IMR-90 (cell line): ENCODE measurements at regions not wholly inside any gene's neighbourhood (a gene's known extent, or its start where the extent isn't known, plus 50 kb on each side); places are given as distances from the start of the nearest gene placed in this dataset.

ENCODE experiments used
- ATAC-seq: fragments of 200-7000 bp; cut with Tn5 transposase; 2 replicates; pipeline ENCODE4 v1.9.1; 2020; ENCODE audit warnings: low read depth, mild to moderate bottlenecking, moderate library complexity
- BruUV-seq: library from RNA; stranded (reverse); fragments of 400-500 nt; replicated peaks from 2 replicates; lab custom pipeline; 2021; lab: Mats Ljungman, UMichigan
- CTCF ChIA-PET: fragments of 300-600 bp; formaldehyde crosslinking; extraction: SDS; loops from one replicate; lab custom pipeline; 2021; ENCODE audit warnings: antibody characterized with exemption; lab: Yijun Ruan, JAX
- POLR2A ChIA-PET: fragments of 300-600 bp; sonication (Branson Sonifier 250); formaldehyde crosslinking; loops from one replicate; lab custom pipeline; 2022; ENCODE audit warnings: antibody characterized with exemption; ENCODE audit not compliant: unreplicated experiment; lab: Charles Lee
- DNase-seq: peaks from one replicate; pipeline ENCODE4 v3.0.0; 2013
- H2AFZ ChIP-seq: replicated peaks from 2 replicates; pipeline ENCODE3; 2013; ENCODE audit warnings: low read length, mild to moderate bottlenecking; ENCODE audit not compliant: poor library complexity
- H2AK5ac ChIP-seq: 2 replicates; pipeline ENCODE4 v1.6.1; 2013; ENCODE audit warnings: low read depth, low read length, inconsistent platforms
- H2AK9ac ChIP-seq: replicated peaks from 2 replicates; pipeline ENCODE3; 2013; ENCODE audit warnings: mild to moderate bottlenecking, low read depth, low read length, moderate library complexity; ENCODE audit not compliant: poor library complexity
- H2BK120ac ChIP-seq: 2 replicates; pipeline ENCODE4 v1.6.1; 2013; ENCODE audit warnings: low read depth, low read length, inconsistent platforms
- H2BK15ac ChIP-seq: 3 replicates; pipeline ENCODE4 v1.6.1; 2013; ENCODE audit warnings: low read depth, low read length, inconsistent platforms
- H2BK20ac ChIP-seq: 2 replicates; pipeline ENCODE4 v1.6.1; 2013; ENCODE audit warnings: low read depth, mild to moderate bottlenecking, inconsistent platforms, low read length, moderate library complexity
- H2BK5ac ChIP-seq: 2 replicates; pipeline ENCODE4 v1.6.1; 2013; ENCODE audit warnings: mild to moderate bottlenecking, low read depth, low read length, inconsistent platforms; ENCODE audit not compliant: poor library complexity, severe bottlenecking
- H3K14ac ChIP-seq: replicated peaks from 2 replicates; pipeline ENCODE4 v1.6.1; 2013; ENCODE audit warnings: low read depth, low read length, inconsistent platforms
- H3K18ac ChIP-seq: 2 replicates; pipeline ENCODE4 v1.6.1; 2013; ENCODE audit warnings: low read depth, low read length, control low read depth
- H3K23ac ChIP-seq: 2 replicates; pipeline ENCODE4 v1.6.1; 2013; ENCODE audit warnings: low read depth, low read length, inconsistent platforms
- H3K27ac ChIP-seq: 2 replicates; pipeline ENCODE4 v1.5.1; 2013; ENCODE audit warnings: mild to moderate bottlenecking, control low read depth, low read length; ENCODE audit not compliant: insufficient read depth
- H3K27me3 ChIP-seq: 2 replicates; pipeline ENCODE4 v1.6.1; 2013; ENCODE audit warnings: low read length; ENCODE audit not compliant: control insufficient read depth, insufficient read depth
- H3K36me3 ChIP-seq: 2 replicates; pipeline ENCODE4 v1.6.1; 2013; ENCODE audit warnings: low read length, mixed read lengths; ENCODE audit not compliant: control insufficient read depth, insufficient read depth
- H3K4ac ChIP-seq: 2 replicates; pipeline ENCODE4 v1.6.1; 2013; ENCODE audit warnings: low read depth, low read length, inconsistent platforms
- H3K4me1 ChIP-seq: 2 replicates; pipeline ENCODE4 v1.6.1; 2013; ENCODE audit warnings: low read length, mixed read lengths; ENCODE audit not compliant: control insufficient read depth, insufficient read depth
- H3K4me2 ChIP-seq: 2 replicates; pipeline ENCODE4 v1.6.1; 2013; ENCODE audit warnings: low read depth, mild to moderate bottlenecking, control low read depth, low read length, moderate library complexity
- H3K4me3 ChIP-seq: 2 replicates; pipeline ENCODE4 v1.5.1; 2013; ENCODE audit warnings: low read depth, mild to moderate bottlenecking, control low read depth, low read length, moderate library complexity; ENCODE audit not compliant: insufficient read depth
- H3K56ac ChIP-seq: 2 replicates; pipeline ENCODE4 v1.6.1; 2013; ENCODE audit warnings: low read length, inconsistent platforms; ENCODE audit not compliant: insufficient read depth; ENCODE audit errors: extremely low read depth
- H3K79me1 ChIP-seq, 2 experiments: 2 replicates each; pipeline ENCODE4 v1.6.1; 2013; ENCODE audit warnings: low read length in 2 of 2, inconsistent platforms in 1 of 2, low read depth in 1 of 2
- H3K9ac ChIP-seq: 2 replicates; pipeline ENCODE4 v1.6.1; 2013; ENCODE audit warnings: low read depth, low read length, control low read depth
- H3K9me1 ChIP-seq: 2 replicates; pipeline ENCODE4 v1.6.1; 2013; ENCODE audit warnings: low read length, inconsistent platforms; ENCODE audit not compliant: insufficient read depth
- H3K9me3 ChIP-seq: 2 replicates; pipeline ENCODE4 v1.6.1; 2013; ENCODE audit warnings: low read length; ENCODE audit not compliant: control insufficient read depth, insufficient read depth
- H4K20me1 ChIP-seq: 2 replicates; pipeline ENCODE4 v1.6.1; 2013; ENCODE audit warnings: low read length, inconsistent platforms; ENCODE audit not compliant: insufficient read depth
- H4K5ac ChIP-seq: 2 replicates; pipeline ENCODE4 v1.6.1; 2013; ENCODE audit warnings: mild to moderate bottlenecking, low read depth, low read length, control low read depth
- H4K8ac ChIP-seq, 2 experiments: 2 replicates each; pipeline ENCODE4 v1.6.1; 2013; ENCODE audit warnings: low read depth in 2 of 2, low read length in 2 of 2, control low read depth in 1 of 2, inconsistent platforms in 1 of 2
- H4K91ac ChIP-seq: 2 replicates; pipeline ENCODE4 v1.6.1; 2013; ENCODE audit warnings: low read depth, low read length, inconsistent platforms; ENCODE audit not compliant: insufficient read depth
- CHD1 ChIP-seq: IDR thresholded peaks from 2 replicates; pipeline ENCODE4 v1.6.1; 2012; ENCODE audit warnings: low read depth, low read length, improper control_type of control experiment
- MAFK ChIP-seq: IDR thresholded peaks from 2 replicates; pipeline ENCODE4 v1.6.1; 2012; ENCODE audit warnings: low read depth, low read length, improper control_type of control experiment
- POLR2A ChIP-seq: IDR thresholded peaks from 2 replicates; pipeline ENCODE4 v1.6.1; 2012; ENCODE audit warnings: mild to moderate bottlenecking, low read depth, low read length
- USF2 ChIP-seq: fragments of 150-350 bp; IDR thresholded peaks from 2 replicates; pipeline ENCODE4 v1.6.1; 2017; ENCODE audit warnings: mild to moderate bottlenecking, antibody characterized with exemption, low read length, low read depth
- WGBS, 2 experiments: methylation state at CpG; one replicate each; pipeline versions ENCODE4 v1.1.5 to v1.1.7; 2013; ENCODE audit warnings: missing lambda C conversion rate in 2 of 2; ENCODE audit not compliant: insufficient read length in 1 of 2; ENCODE audit errors: extremely low coverage in 2 of 2; 5-methylcytosine and 5-hydroxymethylcytosine counted together
- dilution Hi-C: fragments of 300-500 bp; cut with HindIII; formaldehyde crosslinking; loops from one replicate; pipeline ENCODE4 v1.14.3; 2018; ENCODE audit warnings: low sequenced_read_pairs; ENCODE audit not compliant: unreplicated experiment
- in situ Hi-C: fragments of 300-500 bp; cut with MboI; formaldehyde crosslinking; loops from 3 replicates; pipeline ENCODE4 v1.14.3; 2019; ENCODE audit warnings: low sequenced_read_pairs, inconsistent platforms, mixed read lengths
- intact Hi-C: fragments of 100-400 bp; cut with micrococcal nuclease; formaldehyde crosslinking; loops from 2 replicates; pipeline ENCODE4 v1.10.0; 2022

- WGBS, 2 experiments: no CpG with 5 or more reads among the region's 1 CpG
- Histone ChIP-seq H4K8ac (no peak overlapping the region), H3K9me1 (no peaks in the 10 kb centered on the region), H3K27me3 (no peaks in the 10 kb centered on the region), H3K14ac (no peak overlapping the region), H2BK15ac (no peak overlapping the region), H2BK5ac (no peak overlapping the region), H2AK5ac (peak overlapping the region; percentile 5; the same call in 1 of the 2 replicates), H3K27ac (no peak overlapping the region), H3K9ac (no peak overlapping the region), H2AK9ac (no peak overlapping the region), H4K5ac (no peak overlapping the region), H2AFZ (no peak overlapping the region), H2BK20ac (no peak overlapping the region), H3K56ac (no peak overlapping the region), H3K23ac (no peak overlapping the region), H2BK120ac (no peak overlapping the region), H3K79me1 (no peaks in the 10 kb centered on the region), H4K20me1 (no peaks in the 10 kb centered on the region), H3K18ac (no peak overlapping the region), H3K36me3 (no peaks in the 10 kb centered on the region), H3K9me3 (no peaks in the 10 kb centered on the region), H4K91ac (no peak overlapping the region), H3K4me1 (no peaks in the 10 kb centered on the region; the same call in 1 of the 2 replicates), H3K4me3 (no peak overlapping the region), H3K4me2 (no peak overlapping the region), H3K4ac (no peak overlapping the region)
- BruUV-seq: no TSS peak
- in situ Hi-C loops: no loop called here
- dilution Hi-C loops: no loop called here
- DNase-seq: no peak
- ChIA-PET CTCF (no interaction called here), POLR2A (no interaction called here)
- no peak for ATAC-seq
- intact Hi-C loops: no loop called here
- TF ChIP-seq CHD1 (no peak), POLR2A (no peak), MAFK (no peak), USF2 (no peak)
Observed at GRCh38 chr13:48840366-48840765, 135.3 kb upstream of the FNDC3A start.
